ENCODE measurements at regions not wholly inside any gene's neighbourhood (a gene's known extent, or its start where the extent isn't known, plus 50 kb on each side); places are given as distances from the start of the nearest gene placed in this dataset.

DNA sequence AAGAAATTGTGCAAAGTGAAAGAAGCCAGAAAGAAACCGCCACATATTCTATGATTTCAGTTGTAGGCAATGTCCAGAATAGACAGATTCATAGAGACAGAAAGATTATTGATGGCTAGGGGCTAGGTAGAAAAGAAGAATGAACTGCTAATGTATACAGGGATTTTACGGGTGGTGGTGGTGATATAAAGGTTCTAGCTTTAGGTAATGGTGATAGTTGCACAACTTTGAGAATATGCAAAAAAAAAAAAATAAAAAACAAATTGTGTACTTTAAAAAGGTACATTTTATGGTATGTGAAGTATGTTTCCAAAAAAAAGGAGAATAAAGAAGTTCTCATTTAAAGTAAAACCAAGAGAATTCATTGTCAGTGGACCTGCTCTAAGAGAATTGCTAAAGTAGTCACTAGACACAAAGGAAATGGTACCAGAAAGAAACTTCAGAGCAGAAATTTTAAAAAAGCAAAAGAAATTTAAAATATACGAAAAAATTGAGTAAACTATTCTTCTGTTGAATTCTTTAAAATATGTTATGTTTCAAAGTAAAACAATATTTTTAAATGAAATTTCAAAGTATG, 680.1 kb downstream of the UQCRFS1 start:
- DNase-seq (ENCODE audit: low read depth), result no peak

DNA sequence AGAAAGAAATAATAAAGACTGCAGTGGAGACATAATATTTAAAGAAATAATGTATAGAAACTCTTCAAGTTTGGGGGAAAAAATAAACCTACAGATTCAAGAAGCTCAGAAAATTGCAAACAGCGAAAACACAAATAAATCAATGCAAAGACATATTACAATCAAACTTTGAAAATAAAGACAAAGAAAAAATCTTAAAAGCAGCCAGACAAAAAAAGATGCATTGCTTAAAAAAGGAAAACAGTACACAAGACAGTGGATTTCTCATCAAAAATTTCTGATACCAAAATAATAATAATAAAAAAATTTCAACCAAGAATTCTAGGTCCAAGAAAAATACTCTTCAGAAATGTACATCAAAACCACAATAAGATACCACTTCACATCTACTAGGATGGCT, 681.0 kb downstream of the UQCRFS1 start:
- DNase-seq (ENCODE audit: low read depth), result no peak

DNA sequence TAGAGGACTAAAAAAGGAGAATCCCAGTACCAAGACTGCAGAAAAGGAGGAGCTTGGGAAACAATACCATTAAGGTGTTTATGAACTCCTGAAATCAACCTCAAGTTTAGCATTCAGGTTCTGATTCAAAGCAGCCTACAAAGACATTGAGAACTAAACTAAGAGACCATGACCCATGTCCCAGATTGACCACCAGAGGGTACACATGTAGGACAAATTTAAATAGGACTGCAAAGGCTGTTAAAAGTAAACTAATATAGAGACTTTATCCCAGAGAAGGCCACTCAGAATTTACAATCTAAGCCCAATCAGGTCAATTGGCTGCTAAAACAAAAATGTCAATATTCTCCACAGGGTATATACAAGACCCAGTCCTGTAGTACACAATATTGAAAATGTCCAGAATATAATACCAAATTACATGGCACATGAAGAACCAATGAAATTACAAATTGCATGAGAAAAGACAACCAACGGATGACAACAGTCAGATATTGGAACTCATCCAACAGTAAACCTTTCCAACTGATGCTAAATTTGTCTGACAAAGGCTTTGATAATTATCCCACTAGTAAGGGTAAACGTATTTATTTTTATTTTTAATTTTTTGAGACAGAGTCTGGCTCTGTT, 682.4 kb downstream of the UQCRFS1 start:
- no peak for DNase-seq (ENCODE audit: low read depth)

DNA sequence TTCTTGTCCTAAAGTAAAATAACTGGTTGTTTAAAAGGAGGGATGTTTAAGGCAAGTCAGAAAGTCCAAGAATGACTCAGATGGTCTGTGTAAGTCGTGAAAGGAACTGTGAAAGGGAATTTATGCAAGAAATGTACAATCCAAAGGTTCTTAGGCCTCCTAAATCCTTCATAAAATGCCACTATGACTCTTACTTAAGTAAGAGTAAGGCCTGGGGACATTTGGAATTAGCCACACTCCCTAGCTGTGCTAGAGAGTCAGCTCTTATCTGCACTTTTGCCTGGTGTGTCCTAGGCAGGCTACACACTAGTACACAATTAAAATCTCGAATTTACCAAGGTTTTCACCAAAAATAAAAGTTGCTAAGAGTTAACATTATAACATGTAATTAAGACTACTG, 686.9 kb downstream of the UQCRFS1 start:
- DNase-seq (ENCODE audit: low read depth), result no peak

DNA sequence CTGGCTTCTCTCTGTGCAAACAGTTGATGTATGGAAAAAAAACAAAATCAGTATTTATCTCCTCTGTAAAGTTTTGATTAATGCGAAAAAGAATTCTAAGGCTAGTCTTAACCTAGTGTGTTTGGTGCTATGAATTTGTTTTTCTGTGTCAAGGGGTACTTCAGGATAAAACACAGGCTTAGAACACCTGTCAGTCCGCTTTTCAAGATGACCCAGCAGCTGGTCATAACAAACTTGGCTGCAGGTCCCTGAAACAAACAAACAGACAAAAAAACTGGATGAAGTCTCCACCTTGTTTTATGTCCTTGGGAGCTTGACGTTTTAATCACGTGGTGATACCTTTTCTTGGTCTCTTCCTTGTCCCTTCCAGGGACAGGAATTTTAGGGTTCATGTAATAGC, 689.3 kb downstream of the UQCRFS1 start:
- no peak for DNase-seq (ENCODE audit: low read depth)

DNA sequence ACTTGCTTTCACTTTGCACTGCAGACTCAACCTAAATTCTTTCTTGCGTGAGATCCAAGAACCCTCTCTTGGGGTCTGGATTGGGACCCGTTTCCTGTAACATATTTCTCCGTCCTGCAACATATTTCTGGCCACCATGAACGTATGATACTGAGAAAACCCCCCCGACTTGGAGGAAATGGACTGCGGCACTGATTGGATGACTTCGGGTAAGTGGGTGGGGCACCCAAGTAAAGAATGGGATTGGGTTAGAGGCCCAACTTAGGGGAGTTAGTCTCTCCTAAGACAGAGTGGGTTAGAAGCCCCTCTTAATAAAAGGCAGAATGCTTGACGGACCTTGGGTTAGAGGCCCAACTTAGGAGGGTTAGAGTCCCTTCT, 690.4 kb downstream of the UQCRFS1 start:
- no peak for DNase-seq (ENCODE audit: low read depth)

DNA sequence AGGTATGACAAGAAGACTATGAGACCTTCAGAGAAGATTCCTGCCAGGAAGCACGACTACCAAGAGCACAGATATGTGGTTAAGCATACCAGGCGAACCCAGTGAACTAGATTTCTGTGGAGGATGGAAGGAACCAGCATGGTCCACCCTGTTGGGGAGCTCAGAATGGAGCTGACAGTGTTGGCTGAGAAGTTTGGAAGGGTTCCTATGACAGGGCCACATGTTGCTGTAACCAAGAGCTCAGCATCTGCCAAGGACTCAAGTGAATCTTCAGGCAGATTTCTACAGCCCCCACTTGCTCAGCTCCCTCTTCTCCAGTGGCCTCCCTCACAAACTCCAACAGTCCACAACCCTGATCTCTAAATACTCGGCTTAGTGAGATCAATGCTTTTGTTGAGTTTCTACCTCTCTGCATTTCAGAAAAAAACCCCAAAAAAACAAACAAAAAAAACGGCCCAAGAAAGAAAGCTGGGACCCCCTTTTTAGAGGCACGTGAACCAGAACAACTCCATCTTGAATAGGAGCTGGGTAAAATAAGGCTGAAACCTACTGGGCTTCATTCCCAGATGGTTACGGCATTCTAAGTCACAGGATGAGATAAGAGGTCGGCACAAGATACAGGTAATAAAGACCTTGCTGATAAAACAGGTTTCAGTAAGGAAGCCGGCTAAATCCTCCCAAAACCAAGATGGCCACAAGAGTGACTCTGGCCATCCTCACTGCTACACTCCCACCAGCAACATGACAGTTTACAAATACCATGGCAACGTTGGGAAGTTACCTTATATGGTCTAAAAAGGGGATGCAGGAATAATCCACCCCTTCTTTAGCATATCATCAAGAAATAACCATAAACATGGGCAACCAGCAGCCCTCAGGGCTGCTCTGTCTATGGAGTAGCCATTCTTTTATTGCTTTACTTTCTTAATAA, 691.1 kb downstream of the UQCRFS1 start:
- no peak for DNase-seq (ENCODE audit: low read depth)

DNA sequence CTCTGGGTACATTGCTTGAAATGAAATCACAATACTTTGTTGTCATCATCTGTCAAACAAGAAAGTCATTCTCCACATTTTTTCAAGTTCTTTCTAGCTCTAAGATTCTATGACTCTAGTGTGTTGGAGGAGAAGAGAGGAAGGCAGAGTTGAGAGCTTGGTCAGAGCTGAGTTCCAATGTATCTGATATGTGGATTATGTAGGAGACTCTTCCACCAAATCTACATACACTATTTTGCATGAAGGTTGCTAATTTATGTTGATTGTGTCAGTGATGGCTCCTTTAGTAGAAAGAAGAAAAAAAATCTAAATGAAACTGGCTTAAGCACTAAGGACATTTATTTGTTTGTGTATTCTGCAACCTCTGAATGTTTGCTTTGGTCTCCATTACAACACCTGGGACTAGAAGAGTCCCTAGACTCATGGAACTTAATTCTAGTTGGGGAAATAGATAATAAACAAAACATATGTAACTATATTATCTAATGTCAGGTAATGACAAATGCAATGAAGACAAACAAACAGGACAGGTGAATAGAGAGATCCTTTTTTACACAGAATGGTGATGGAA, 691.9 kb downstream of the UQCRFS1 start:
- DNase-seq (ENCODE audit: low read depth), result no peak

DNA sequence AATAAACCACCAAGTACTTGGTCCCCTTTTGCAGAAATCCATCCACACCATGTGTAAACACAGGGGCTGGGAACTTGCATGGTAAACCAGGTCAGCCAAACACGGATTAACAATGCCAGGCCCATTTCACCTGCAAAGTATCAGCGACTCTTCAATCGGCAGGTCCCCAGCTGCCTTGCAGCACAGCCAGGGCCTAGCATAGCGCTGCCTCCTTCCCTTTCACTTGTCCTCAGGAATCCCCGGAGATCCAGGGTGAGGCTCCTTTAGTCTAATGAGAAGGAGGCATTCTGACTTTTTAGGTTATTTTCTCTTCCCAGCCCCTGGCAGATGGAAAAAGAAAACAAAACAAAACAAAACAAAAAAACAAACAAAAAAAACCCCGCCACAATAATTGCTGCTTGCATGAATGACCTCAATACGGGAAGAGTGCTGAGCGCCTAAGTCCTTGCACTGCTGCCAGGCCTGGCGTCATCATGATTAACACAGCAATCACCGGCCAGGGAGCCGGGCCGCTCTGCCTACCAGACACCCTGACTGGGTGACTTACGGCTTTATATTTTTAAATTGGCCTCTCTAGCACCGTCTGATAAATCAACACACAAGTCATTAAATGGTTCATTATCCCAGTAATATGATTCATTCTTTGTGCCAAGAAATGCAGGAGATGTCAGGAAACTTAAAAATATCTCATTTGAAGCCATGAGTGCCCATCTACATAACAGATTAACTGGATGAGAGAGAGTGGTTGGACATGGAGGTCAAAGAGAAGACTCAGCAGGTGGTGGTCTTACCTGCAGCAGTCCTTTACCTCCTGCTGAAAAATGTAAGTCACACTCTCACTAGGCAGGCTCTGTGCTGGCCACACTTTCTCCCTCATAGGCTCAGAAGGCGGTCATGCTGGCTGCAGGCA, 692.7 kb downstream of the UQCRFS1 start:
- no peak for DNase-seq (ENCODE audit: low read depth)

DNA sequence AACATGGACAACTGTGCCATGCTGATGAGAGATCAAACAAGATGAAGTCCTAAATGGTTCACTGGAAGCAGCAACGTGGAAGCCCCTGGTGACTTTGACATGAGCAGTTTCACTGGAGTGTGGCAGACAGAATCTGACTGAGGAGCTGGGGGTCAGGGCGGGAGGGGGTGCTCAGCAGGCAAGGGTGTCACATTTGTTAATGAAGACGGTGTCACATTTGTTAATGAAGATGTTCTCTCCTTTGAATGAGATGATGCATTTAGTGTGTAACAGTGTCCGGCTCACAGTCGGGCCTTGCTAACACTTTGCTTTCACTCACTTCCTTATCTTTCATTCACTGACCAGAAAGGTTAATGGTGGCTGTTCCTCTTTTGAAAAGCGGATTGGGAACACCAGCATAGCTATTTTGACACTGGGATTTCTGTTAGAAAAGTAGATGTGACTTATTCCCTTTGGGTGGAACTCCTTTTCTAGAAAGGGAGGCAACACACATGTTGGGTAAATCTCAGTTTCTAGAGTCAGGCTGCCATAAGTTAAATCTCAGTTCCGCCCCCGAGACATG, 693.7 kb downstream of the UQCRFS1 start:
- no peak for DNase-seq (ENCODE audit: low read depth)

DNA sequence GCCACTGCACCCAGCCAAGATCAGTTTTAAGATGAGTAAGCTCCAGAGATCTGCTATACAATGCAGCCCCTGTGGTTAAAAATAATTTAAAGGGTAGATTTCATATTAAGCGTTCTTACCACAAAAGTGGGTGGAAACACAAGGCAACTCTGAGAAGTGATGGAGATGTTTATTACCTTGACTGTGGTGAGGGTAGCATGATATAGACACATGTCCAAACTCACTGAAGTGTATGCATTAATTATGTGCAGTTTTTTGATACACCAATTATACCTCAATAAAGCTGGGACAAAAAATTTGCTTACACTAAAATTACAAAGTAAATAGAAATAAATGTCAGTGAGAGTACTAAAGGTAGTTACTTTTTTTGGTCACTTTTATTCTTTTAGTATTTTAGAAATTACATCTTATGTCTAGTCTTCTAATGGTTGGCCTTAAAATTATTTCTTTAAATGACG, 696.5 kb downstream of the UQCRFS1 start:
- no peak for DNase-seq (ENCODE audit: low read depth)

DNA sequence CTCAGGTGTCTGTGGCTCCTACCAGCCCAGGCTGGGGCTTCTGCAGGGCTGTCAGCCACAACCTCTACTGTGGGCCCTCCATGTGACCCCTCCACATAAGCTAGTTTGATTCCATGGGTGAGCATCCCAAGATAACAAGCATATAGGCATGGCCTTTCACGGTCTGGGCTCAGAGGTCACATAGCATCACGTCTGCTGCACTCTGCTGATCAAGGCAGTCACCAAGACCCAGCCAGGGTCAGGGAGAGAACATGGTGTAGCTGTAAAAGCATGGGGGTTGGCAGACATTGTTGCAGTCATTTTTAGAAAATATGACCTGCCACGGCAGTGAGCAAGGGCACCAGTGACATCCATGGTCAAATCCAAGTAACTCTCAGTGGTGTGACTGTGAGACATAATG, 698.8 kb downstream of the UQCRFS1 start:
- no peak for DNase-seq (ENCODE audit: low read depth)

DNA sequence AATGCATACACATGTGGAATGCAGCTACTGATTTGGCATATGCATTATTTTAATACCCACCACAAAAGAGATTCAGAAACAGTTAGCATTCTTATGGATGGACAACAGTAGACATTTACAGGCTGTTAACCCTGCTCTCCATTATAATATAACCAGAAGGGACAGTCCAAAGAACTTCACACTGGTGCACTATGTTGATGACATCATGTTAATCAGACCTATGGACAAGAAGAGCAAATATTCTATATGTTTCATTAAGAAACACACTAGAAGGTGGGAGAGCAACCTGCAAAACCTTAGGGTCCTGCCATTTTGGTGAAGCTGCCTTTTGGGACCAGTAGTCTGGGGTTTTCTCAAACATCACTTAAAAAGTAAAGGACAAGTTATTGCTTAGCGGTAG, 701.3 kb downstream of the UQCRFS1 start:
- no peak for DNase-seq (ENCODE audit: low read depth)

DNA sequence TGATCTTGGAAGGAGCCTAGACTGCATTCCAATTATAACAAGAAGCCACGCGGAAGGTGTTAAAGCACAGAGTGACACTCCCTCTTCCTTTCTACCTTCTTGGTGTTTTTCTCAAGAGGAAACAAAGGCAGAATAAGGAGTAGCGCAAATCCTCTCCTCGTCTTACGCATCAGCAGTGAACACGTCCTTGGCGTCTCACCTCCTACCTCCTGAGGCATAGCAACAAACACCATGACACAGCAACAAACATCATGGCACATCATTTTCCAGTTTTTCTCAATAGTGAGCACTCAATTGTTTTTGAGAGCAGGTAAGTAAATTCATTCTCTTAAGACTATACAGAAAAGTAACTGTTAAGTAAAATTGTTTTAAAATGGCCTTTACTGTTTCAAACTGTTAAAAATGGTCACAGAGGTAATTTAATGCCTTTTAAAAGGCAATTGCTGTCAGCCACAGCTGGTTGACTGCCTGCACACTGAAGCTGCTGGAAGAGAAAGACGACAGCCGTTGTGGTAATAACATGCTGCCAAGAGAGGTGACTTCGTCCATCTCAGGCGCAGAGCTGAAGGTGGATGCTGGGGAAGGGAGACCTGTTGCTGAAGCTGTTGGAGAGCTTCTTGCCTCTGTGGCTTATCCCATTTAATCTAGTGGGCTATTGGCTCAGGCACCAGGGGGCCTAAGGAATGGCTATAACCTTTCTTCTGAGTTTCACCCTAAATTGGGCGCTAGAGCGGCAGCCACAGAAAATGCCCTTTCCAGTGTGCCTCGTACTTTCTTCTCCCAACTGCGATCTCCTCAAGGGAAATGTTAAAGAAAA, 703.7 kb downstream of the UQCRFS1 start:
- DNase-seq (ENCODE audit: low read depth), result no peak

DNA sequence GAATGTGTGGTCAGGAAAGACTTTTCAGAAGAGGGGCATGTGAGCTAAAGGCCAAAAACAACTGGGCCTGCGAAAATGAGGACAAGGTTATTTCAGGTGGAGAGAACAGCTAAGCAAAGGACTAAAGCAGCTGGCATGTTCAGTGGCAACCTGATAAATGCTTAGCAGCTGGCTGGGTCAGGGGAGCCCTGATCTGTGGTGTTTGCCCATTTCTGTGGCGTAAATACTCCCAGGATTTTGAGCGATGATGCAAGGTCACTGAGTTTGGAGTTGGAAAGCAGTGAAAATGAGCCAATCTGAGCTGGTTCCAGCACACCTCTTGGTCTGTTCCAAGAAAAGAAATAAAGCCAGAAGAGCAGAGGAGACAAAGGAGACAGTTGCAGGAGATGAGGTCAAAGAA, 704.3 kb downstream of the UQCRFS1 start:
- DNase-seq (ENCODE audit: low read depth), result no peak

DNA sequence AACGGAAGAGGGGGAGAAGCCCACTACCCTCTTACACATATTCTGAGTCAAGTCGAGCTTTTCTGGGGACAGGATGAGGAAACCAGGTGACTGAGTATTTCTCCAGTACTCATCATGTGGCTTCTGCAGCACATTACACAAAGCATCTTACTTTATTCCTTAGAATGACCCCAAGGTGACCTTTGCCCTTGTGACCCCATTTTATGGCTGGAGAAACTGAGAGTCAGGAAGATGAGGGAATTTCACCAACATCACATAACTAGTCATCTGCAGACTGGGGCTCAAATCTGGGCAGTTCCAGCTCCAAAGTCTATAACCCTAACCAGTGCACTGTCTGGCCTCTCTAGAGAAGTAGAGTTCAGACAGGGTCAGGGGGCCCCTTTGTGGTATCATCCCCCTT, 707.0 kb downstream of the UQCRFS1 start:
- DNase-seq (ENCODE audit: low read depth), result no peak

DNA sequence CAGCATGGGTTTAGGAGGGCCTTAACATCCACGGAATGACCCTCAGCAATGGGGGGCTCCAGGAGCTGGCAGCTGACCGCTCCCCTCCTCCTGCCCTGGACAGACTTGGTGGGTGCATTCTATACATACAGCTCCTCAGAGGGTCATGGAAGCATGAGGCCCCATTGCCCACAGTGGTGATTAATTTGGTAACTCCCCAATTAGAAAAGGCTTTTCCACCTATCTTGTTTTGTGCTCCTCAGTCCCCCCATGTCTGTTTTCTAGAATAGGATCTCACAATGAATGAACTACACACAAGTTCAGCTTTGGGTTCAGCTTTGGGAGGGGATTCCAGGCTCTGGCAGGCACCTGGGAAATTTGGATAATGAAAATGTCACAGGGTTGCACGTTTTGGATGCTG, 707.8 kb downstream of the UQCRFS1 start:
- DNase-seq (ENCODE audit: low read depth), result no peak

DNA sequence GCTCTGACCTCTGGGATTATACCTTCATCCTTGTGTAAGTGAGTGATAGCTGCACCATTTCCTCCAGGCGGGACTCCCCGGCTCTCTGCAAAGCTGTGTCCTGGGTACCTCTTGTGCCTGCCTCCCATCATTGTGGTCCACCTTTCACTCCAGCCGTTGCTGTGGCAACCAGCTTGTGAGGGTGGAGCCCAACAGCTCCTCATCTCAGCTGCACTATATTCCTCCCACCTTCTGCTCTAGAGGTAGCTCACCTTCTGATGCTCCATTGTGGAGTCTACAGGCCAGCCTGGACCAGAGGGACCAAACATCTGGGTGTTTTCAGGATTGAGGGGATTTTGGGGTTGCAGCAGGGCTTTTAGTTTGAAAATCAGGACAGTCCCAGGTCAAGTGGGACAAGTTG, 708.2 kb downstream of the UQCRFS1 start:
- DNase-seq (ENCODE audit: low read depth), result no peak

DNA sequence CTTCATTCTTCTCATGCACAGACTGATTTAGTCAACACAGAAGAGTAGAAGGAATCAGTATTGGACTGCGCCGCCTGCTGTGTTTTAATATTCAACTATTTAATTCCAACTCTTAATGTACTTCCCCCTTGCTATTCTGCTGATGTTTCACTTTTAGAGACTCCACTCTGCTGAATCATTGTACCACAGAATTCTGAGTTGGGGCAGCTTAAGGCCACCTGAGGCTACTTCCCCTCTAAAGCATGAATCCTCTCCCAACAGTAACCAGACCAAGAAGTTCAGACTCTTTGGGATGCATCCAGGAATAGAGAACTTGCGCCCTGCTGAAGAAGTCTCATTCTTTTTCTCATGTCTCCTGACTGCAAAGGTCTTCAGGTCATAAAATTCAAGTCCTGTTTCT, 708.8 kb downstream of the UQCRFS1 start:
- DNase-seq (ENCODE audit: low read depth), result no peak

DNA sequence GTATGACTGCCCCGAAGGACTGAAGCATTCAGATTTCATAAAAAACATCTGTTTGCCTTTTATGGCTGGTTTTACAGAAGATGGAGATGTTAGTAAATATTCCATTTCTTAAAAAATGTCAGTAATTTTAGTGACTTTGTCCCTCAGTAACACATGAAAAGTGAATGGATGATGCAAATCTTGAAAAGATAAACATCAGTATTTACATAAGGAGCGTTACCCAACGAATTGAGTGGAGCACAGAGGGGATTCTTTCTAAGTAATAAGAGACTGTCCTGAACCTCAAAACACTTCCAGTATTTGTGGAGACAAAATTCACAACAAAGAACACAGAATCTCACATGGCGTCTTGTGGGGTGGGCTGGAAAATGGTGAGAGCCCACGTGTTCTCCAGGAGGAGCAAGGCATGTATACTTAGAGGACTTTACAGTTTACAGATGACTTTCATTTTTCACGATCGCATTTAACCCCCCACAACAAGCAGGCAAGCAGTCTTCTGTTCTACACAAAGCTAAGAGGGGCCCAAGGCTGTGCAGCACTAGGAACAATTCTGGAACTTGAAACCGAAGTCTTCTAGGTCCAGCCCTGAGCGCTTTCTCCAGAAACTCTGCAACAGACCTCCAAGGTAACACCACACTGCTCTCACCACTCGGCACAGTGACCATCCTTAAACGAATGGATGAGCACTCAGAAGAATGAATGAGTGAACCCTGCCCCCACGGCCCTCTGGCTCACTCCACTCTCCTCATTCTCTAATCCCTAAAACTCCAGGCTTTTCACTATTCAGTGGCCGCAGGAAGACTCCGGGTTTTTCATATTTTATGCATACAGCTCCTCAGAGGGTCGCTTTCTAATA, 709.8 kb downstream of the UQCRFS1 start:
- DNase-seq (ENCODE audit: low read depth), result no peak

Measured in stimulated activated CD8-positive, alpha-beta memory T cell treated with anti-CD3 and anti-CD28 coated beads, Interleukin-7, amount 100 ng/mL, for 24 hours (primary cell).